GM12864 (cell line): ENCODE measurements at regions not wholly inside any gene's neighbourhood (a gene's known extent, or its start where the extent isn't known, plus 50 kb on each side); places are given as distances from the start of the nearest gene placed in this dataset.

Experiments
- DNase-seq: peaks from one replicate; pipeline ENCODE4 v3.0.0-alpha.2; 2011; ENCODE audit warnings: low read depth
- H3K4me3 ChIP-seq: 2 replicates; pipeline ENCODE4 v1.5.1; 2011; ENCODE audit warnings: mild to moderate bottlenecking, low read depth, low read length, control low read depth
- CTCF ChIP-seq: IDR thresholded peaks from 2 replicates; pipeline ENCODE4 v1.5.1; 2011; ENCODE audit warnings: low read depth, mild to moderate bottlenecking, moderate library complexity, low read length, control low read depth, inconsistent platforms; ENCODE audit errors: missing control alignments

GRCh38 chr2:77608510-77608909 lies 86.3 kb upstream of the LRRTM4 start:
- DNase-seq: no peak
- no peak for TF ChIP-seq CTCF
- H3K4me3 ChIP-seq: no peak overlapping the region

DNA sequence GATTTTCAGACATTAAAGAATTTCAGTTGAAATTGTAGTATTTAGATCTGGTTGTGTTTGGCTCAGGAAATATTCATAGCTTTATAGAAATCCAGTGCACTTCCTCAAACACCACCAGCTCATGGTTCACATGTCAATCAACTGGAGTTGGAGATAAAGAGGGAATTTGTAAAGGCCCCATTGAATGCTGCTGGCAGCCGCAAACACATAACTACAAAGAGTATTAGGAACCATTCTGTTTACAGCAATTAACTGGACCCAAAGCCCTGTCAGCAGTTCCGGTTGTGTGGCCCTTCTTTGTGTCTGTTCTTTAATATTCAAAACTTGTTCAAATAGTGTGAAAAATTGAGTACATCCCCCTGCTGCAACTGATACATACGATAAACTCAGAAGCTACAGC lies 107.4 kb upstream of the LRRTM4 start:
- TF ChIP-seq CTCF: no peak
- no peak for DNase-seq
- no peak overlapping the region for H3K4me3 ChIP-seq

GRCh38 chr2:77631007-77631406 lies 108.8 kb upstream of the LRRTM4 start:
- DNase-seq: no peak
- no peak overlapping the region for H3K4me3 ChIP-seq
- TF ChIP-seq CTCF: no peak

- no peak for TF ChIP-seq CTCF
- H3K4me3 ChIP-seq: no peak overlapping the region
- no peak for DNase-seq
These were observed 111.4 kb upstream of the LRRTM4 start for GRCh38 chr2:77633601-77634000.

GRCh38 chr2:77640924-77641323 lies 118.7 kb upstream of the LRRTM4 start:
- no peak for DNase-seq
- no peak overlapping the region for H3K4me3 ChIP-seq
- no peak for TF ChIP-seq CTCF

- H3K4me3 ChIP-seq: no peak overlapping the region
- no peak for TF ChIP-seq CTCF
- DNase-seq: no peak
These were observed 120.2 kb upstream of the LRRTM4 start for GRCh38 chr2:77642339-77642738.

- no peak overlapping the region for H3K4me3 ChIP-seq
- no peak for TF ChIP-seq CTCF
- no peak for DNase-seq
These were observed 127.7 kb upstream of the LRRTM4 start for GRCh38 chr2:77649856-77650255.
